Mesenchymal stem cell (in vitro differentiated cells and primary cell): ENCODE measurements at regions not wholly inside any gene's neighbourhood (a gene's known extent, or its start where the extent isn't known, plus 50 kb on each side); places are given as distances from the start of the nearest gene placed in this dataset.

Source experiments
- DNase-seq: peaks from one replicate; pipeline ENCODE4 v3.0.0-alpha.2; 2013
- H2AFZ ChIP-seq: one replicate; pipeline ENCODE4 v1.6.1; 2013; ENCODE audit warnings: low read depth, mild to moderate bottlenecking, control low read depth, inconsistent platforms, low read length, moderate library complexity
- H2AK5ac ChIP-seq: 2 replicates; pipeline ENCODE4 v1.6.1; 2013; ENCODE audit warnings: low read length, moderate library complexity, mild to moderate bottlenecking, inconsistent platforms; ENCODE audit not compliant: severe bottlenecking
- H2BK120ac ChIP-seq: one replicate; pipeline ENCODE4 v1.6.1; 2013; ENCODE audit warnings: low read depth, mild to moderate bottlenecking, inconsistent platforms, low read length, moderate library complexity
- H2BK12ac ChIP-seq, 2 experiments: one replicate each; pipeline ENCODE4 v1.6.1; 2013; ENCODE audit warnings: inconsistent platforms in 2 of 2, low read length in 2 of 2, mild to moderate bottlenecking in 2 of 2, moderate library complexity in 2 of 2, control low read depth in 1 of 2
- H2BK15ac ChIP-seq: one replicate; pipeline ENCODE4 v1.6.1; 2013; ENCODE audit warnings: mild to moderate bottlenecking, low read depth, inconsistent platforms; ENCODE audit not compliant: poor library complexity, severe bottlenecking
- H2BK5ac ChIP-seq: 2 replicates; pipeline ENCODE4 v1.6.1; 2013; ENCODE audit warnings: low read depth, mild to moderate bottlenecking, low read length, control low read depth, inconsistent platforms; ENCODE audit not compliant: poor library complexity, severe bottlenecking
- H3K14ac ChIP-seq, 2 experiments: one replicate each; pipeline ENCODE4 v1.6.1; 2013; ENCODE audit warnings: inconsistent platforms in 2 of 2, low read length in 2 of 2, control low read depth in 1 of 2, mild to moderate bottlenecking in 1 of 2, moderate library complexity in 1 of 2
- H3K18ac ChIP-seq, 2 experiments: one replicate each; pipeline ENCODE4 v1.6.1; 2013; ENCODE audit warnings: inconsistent platforms in 2 of 2, low read length in 2 of 2, control low read depth in 1 of 2, low read depth in 1 of 2, mild to moderate bottlenecking in 1 of 2
- H3K23ac ChIP-seq, 2 experiments: one replicate each; pipeline ENCODE4 v1.6.1; 2013; ENCODE audit warnings: inconsistent platforms in 2 of 2, low read length in 2 of 2, mild to moderate bottlenecking in 2 of 2, moderate library complexity in 2 of 2, control low read depth in 1 of 2
- H3K27ac ChIP-seq: 2 replicates; pipeline ENCODE4 v1.5.1; 2013; ENCODE audit warnings: mild to moderate bottlenecking, moderate library complexity, low read length, control low read depth, inconsistent platforms; ENCODE audit not compliant: poor library complexity, severe bottlenecking
- H3K27me3 ChIP-seq, 2 experiments: 2 replicates each; pipeline versions ENCODE4 v1.6.1 to v1.7.0; 2013; ENCODE audit warnings: low read length in 2 of 2, mild to moderate bottlenecking in 2 of 2, moderate library complexity in 2 of 2, control low read depth in 1 of 2, inconsistent platforms in 1 of 2; ENCODE audit not compliant: control insufficient read depth in 1 of 2, insufficient read depth in 1 of 2
- H3K36me3 ChIP-seq, 2 experiments: 2 replicates each; pipeline versions ENCODE4 v1.6.1 to v1.7.0; 2013; ENCODE audit warnings: low read length in 2 of 2, control low read depth in 1 of 2, inconsistent platforms in 1 of 2, low read depth in 1 of 2, mild to moderate bottlenecking in 1 of 2; ENCODE audit not compliant: insufficient read depth in 2 of 2, control insufficient read depth in 1 of 2
- H3K4ac ChIP-seq, 2 experiments: one replicate each; pipeline ENCODE4 v1.6.1; 2013; ENCODE audit warnings: inconsistent platforms in 2 of 2, low read length in 2 of 2, mild to moderate bottlenecking in 2 of 2, moderate library complexity in 2 of 2, control low read depth in 1 of 2, low read depth in 1 of 2
- H3K4me1 ChIP-seq: 2 replicates; pipeline ENCODE4 v1.6.1; 2013; ENCODE audit warnings: low read depth, low read length, control low read depth; ENCODE audit not compliant: control insufficient read depth, insufficient read depth
- H3K4me2 ChIP-seq: 2 replicates; pipeline ENCODE4 v1.6.1; 2013; ENCODE audit warnings: low read length, mild to moderate bottlenecking, inconsistent platforms; ENCODE audit not compliant: poor library complexity, severe bottlenecking
- H3K4me3 ChIP-seq, 2 experiments: 2 replicates each; pipeline versions ENCODE4 v1.5.1 to v1.7.0; 2013; ENCODE audit warnings: low read length in 2 of 2, mild to moderate bottlenecking in 2 of 2, control low read depth in 1 of 2, low read depth in 1 of 2; ENCODE audit not compliant: insufficient read depth in 1 of 2
- H3K79me1 ChIP-seq: replicated peaks from 2 replicates; pipeline ENCODE4 v1.6.1; 2013; ENCODE audit warnings: mild to moderate bottlenecking, control low read depth, low read length, inconsistent platforms; ENCODE audit not compliant: poor library complexity, severe bottlenecking
- H3K9ac ChIP-seq: 2 replicates; pipeline ENCODE4 v1.7.0; 2013; ENCODE audit warnings: mild to moderate bottlenecking, low read length, moderate library complexity
- H3K9me3 ChIP-seq: 2 replicates; pipeline ENCODE4 v1.7.0; 2013; ENCODE audit warnings: mild to moderate bottlenecking, low read length; ENCODE audit not compliant: control insufficient read depth
- H4K8ac ChIP-seq: one replicate; pipeline ENCODE4 v1.6.1; 2013; ENCODE audit warnings: inconsistent platforms, mild to moderate bottlenecking, low read length, moderate library complexity
- H4K91ac ChIP-seq: one replicate; pipeline ENCODE4 v1.6.1; 2013; ENCODE audit warnings: mild to moderate bottlenecking, low read length, inconsistent platforms
- WGBS: methylation state at CpG from one replicate; pipeline ENCODE4 v1.1.7; 2013; ENCODE audit warnings: mixed read lengths; 5-methylcytosine and 5-hydroxymethylcytosine counted together

DNA sequence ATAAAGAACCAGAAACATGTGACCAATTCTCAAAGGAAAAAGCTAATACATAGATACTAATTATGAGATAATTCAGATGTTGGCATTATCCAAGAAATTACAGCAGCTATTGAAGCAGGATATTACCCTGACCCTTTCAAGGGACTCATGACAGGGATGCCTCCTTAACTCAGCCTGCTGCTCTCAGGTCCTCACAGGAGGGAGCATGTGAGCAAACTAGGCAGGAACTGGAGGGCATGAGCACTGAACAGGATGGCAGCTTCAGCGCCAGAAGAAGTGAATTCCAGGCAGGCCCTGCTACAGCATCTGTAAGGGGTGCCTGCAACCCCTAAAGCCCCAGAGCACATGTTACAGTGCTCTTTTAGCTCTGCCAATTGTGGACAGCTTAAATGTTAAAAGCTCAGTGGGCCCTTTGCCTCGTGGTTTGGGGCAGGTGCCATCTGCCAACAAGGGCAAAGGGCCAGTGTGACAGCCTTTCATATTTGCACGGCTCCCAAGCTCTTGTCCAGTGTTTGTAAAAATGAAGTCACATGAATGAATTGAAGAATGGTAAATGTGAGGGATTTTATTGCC lies 464.7 kb upstream of the COX7C start:
- Histone ChIP-seq H3K4me3 (no peak overlapping the region), H4K91ac (no peak overlapping the region), H2BK5ac (no peak overlapping the region), H3K27me3 (no peaks in the 10 kb centered on the region), H2BK15ac (no peak overlapping the region), H3K9ac (no peak overlapping the region), H2BK120ac (no peak overlapping the region), H3K18ac (peak overlapping the region in 1 of 2 experiments; percentile 61), H2BK12ac (no peak overlapping the region), H4K8ac (no peak overlapping the region), H3K4ac (no peak overlapping the region), H3K14ac (peak overlapping the region in 1 of 2 experiments; percentile 68), H3K27ac (no peak overlapping the region), H3K23ac (no peak overlapping the region), H3K9me3 (no peaks in the 10 kb centered on the region), H3K36me3 (no peaks in the 10 kb centered on the region), H3K4me2 (no peak overlapping the region), H3K79me1 (no peaks in the 10 kb centered on the region), H2AK5ac (no peak overlapping the region), H2AFZ (no peak overlapping the region), H3K4me1 (no peaks in the 10 kb centered on the region)
- WGBS = 76% methylated on average over 3 of the region's 3 CpGs
- no peak for DNase-seq

DNA sequence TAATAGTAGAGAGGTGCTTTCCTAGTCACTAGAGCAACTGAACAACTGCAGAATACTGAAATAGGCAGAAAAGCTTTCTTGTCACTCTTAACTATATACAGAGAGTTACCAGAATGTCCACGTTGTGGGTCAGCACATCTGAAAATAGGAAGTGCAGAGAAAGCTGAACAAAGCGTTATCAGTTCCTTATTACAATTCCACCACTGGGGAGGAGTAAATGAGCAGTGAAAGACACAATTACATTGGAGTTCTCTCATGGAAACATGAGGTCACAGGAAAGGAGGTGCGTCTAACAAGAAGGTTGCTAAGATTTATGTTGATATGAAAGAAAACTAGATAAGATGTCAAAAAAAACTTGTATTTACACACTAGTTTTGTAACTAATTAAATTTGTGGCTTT lies 461.9 kb upstream of the COX7C start:
- Histone ChIP-seq H3K4ac (no peak overlapping the region), H2BK120ac (no peak overlapping the region), H3K27me3 (no peaks in the 10 kb centered on the region), H3K23ac (no peak overlapping the region), H2AFZ (no peak overlapping the region), H3K4me1 (no peaks in the 10 kb centered on the region), H2AK5ac (no peak overlapping the region), H3K9ac (no peak overlapping the region), H4K91ac (no peak overlapping the region), H2BK15ac (no peak overlapping the region), H4K8ac (no peak overlapping the region), H3K14ac (no peak overlapping the region), H3K4me3 (no peak overlapping the region), H3K36me3 (no peaks in the 10 kb centered on the region), H3K4me2 (no peak overlapping the region), H3K9me3 (no peaks in the 10 kb centered on the region), H3K27ac (no peak overlapping the region), H3K18ac (no peak overlapping the region), H3K79me1 (no peaks in the 10 kb centered on the region), H2BK12ac (no peak overlapping the region), H2BK5ac (no peak overlapping the region)
- WGBS = 80% methylated on average over 3 of the region's 3 CpGs
- DNase-seq = no peak

DNA sequence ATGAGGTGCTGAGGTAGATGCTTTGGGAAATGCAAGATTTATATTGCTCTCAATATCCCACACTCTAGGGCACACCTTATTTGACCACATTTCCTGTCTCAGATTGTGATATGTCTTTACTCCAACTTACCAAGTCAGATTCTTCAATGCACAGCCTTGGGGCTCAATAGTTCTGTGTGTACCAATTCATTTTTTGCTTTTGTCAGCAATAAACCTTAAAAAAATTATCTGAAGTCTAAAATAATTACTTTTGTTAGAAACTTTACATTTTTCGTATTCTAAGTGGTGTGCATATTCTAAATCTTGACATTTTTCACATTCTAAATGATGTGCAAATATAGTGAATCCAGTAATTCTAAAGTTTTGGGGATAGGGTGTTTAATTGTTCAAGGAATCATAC lies 447.5 kb upstream of the COX7C start:
- no peaks in the 10 kb centered on the region for H3K4me1 ChIP-seq
- no peak overlapping the region for H3K23ac ChIP-seq
- H3K14ac ChIP-seq = no peak overlapping the region
- no peak overlapping the region for H3K27ac ChIP-seq
- WGBS = no CpG with 5 or more reads among the region's 1 CpG
- H3K9ac ChIP-seq = no peak overlapping the region
- no peak overlapping the region for H2AK5ac ChIP-seq
- H3K36me3 ChIP-seq = no peaks in the 10 kb centered on the region
- no peak overlapping the region for H2BK15ac ChIP-seq
- H3K4me2 ChIP-seq = no peak overlapping the region
- H4K91ac ChIP-seq = no peak overlapping the region
- no peak overlapping the region for H2BK120ac ChIP-seq
- H3K27me3 ChIP-seq = no peaks in the 10 kb centered on the region
- no peak for DNase-seq
- H4K8ac ChIP-seq = no peak overlapping the region
- H3K79me1 ChIP-seq = no peaks in the 10 kb centered on the region
- H2AFZ ChIP-seq = no peak overlapping the region
- H3K9me3 ChIP-seq = no peaks in the 10 kb centered on the region
- H2BK12ac ChIP-seq = no peak overlapping the region
- H3K4me3 ChIP-seq = no peak overlapping the region
- H3K4ac ChIP-seq = no peak overlapping the region
- no peak overlapping the region for H3K18ac ChIP-seq
- no peak overlapping the region for H2BK5ac ChIP-seq

DNA sequence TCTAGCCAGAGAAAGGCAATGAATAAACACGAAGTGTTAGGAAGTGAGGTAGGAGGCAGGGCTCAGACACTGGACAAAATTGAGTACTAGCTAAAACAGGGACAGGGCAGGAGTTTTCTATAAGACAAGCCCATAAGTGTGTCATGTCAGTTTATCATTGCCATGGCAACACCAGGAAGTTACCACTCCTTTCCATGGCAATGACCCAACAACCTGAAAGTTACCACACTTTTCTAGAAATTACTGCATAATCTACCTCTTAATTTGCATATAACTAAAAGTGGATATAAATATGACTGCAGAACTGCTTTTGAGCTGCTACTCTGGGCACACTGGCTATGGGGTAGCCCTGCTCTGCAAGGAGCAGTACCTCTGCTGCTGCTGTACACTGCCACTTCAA lies 442.5 kb upstream of the COX7C start:
- Histone ChIP-seq H3K4me1 (no peaks in the 10 kb centered on the region), H3K36me3 (no peaks in the 10 kb centered on the region), H2BK120ac (no peak overlapping the region), H3K4ac (no peak overlapping the region), H2AFZ (no peak overlapping the region), H3K23ac (no peak overlapping the region), H3K79me1 (no peaks in the 10 kb centered on the region), H4K91ac (no peak overlapping the region), H2BK5ac (no peak overlapping the region), H2BK12ac (no peak overlapping the region), H3K4me3 (no peak overlapping the region), H3K9me3 (no peaks in the 10 kb centered on the region), H4K8ac (no peak overlapping the region), H2BK15ac (no peak overlapping the region), H3K14ac (no peak overlapping the region), H3K27ac (no peak overlapping the region), H3K18ac (no peak overlapping the region), H3K27me3 (no peaks in the 10 kb centered on the region), H3K9ac (no peak overlapping the region), H3K4me2 (no peak overlapping the region), H2AK5ac (no peak overlapping the region)
- DNase-seq = peak; percentile 38
- 74% methylated on average over 1 of the region's 1 CpG for WGBS
